Occipital lobe (tissue), 1 donor: ENCODE measurements at regions not wholly inside any gene's neighbourhood (a gene's known extent, or its start where the extent isn't known, plus 50 kb on each side); places are given as distances from the start of the nearest gene placed in this dataset.

Experiments
- DNase-seq: peaks from one replicate; lab custom pipeline; 2025; lab: John Stamatoyannopoulos, UW

DNA sequence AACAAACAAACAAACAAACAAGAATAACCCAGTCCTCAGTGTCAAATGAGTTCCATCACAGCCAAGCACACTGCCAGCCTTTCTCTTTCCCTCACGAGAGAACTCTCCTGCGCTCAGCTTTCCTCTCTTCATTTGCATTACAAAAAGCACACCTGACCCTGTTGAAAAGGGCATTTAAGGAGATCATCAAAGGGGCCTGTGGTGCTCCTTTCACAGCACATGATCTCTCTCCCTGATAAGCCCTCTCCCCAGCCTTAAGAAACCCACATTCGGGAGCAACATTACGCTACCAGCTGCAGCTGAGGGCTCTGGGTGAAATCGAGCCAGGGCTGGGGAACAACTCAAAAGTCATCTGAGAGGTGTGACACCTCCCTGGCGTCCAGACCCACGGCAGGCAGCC, 165.6 kb upstream of the TMCC3 start:
- DNase-seq, result no peak

DNA sequence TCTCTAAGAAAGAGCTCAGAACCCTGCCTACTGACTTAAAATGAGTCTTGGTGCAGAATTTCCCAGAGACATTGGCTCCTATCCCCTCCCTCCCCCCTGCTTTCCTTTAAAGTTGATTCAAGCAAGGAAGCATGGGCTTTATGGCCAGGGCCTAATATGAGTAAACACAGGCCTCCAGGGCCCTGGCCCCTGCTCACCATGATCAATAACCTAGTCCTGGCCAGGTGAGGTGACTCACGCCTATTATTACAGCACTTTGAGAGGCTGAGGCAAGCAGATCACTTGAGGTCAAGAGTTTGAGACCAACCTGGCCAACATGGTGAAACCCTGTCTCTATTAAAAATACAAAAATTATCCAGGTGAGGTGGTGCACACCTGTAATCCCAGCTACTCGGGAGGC, 165.1 kb upstream of the TMCC3 start:
- DNase-seq, result no peak

DNA sequence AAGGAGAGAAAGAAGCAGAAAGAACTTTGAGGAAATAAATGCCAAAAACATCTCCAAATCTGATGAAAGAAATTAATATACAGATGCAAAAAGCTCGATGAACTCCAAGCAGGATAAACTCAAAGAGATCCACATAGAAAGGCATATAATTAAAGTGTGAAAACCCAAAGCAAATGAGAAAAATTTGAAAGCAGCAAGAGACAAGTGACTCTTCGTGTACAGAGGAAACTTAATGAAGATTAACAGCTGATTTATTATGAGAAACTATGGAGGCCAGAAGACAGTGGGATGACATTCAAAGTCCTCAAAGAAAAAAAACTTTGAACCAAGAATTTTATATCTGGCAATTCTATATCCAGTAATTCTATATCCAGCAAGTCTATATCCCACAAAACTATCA, 163.0 kb upstream of the TMCC3 start:
- DNase-seq, result no peak

DNA sequence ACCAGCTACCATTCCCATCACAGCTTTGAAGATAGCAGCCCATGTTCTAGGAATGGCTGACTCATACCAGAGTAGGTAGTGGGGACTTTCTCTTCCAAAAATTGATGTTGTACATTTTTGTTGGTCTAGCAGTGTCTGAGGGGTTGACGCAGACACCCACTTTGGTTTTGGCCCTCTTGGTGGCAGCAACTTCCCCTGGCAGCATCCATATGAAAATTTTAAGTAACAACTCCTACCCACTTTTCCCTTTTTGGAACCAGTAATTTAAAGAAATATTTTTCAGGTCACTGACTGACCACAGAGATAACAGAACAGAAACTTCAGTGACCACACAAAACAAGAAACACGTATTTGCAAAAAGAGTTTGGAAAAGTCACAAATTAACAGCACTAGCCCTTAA, 162.0 kb upstream of the TMCC3 start:
- no peak for DNase-seq

DNA sequence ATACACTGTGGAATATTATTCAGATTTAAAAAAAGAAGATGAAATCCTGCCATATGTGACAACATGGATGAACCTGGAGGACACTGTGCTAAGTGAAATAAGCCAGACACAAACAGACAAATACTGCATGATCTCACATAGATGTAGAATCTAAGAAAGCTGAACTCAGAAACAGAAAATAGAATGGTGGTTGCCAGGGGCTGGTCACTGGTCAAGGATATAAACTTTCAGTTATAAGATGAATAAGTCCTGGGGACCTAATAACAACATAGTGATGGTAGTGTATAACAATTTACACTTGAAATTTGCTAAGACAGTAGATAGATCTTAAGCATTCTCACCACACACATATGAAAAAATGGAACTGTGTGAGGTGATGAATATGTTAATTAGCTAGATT, 161.3 kb upstream of the TMCC3 start:
- no peak for DNase-seq

DNA sequence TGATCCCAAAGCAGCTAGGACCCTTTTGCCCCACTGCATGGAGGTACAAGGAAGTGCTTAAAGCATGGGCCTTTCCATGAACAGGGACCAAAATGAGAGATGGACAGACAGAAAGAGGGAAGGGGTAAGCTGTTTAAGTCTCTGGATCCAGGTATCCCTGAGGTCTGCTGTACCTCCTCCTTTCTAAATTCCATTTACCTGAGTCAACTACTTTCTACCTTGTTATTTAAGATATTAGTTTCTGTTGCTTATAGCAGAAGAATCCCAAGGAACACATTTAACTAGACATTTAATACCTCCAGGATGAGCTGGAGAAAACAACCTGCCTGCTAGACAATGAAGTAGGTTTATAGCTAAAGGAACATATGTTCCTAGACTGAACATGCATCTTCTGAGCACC, 157.6 kb upstream of the TMCC3 start:
- no peak for DNase-seq

DNA sequence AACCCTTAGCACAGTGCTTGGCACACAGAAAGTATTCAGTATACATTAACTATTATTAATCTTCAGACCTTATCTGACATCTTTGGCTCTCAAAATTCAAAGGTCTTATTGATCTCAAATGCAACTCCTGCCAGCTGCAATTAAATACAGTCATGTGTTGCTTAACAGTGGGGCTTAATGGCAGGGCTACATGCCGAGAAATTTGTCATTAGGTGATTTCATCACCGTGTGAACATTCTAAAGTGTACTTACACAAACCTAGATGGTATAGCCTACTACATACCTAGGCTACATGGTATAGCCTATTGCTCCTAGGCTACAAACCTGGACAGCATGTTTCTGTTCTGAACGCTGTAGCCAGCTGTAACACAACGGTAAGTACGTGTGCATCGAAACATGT, 156.3 kb upstream of the TMCC3 start:
- no peak for DNase-seq

DNA sequence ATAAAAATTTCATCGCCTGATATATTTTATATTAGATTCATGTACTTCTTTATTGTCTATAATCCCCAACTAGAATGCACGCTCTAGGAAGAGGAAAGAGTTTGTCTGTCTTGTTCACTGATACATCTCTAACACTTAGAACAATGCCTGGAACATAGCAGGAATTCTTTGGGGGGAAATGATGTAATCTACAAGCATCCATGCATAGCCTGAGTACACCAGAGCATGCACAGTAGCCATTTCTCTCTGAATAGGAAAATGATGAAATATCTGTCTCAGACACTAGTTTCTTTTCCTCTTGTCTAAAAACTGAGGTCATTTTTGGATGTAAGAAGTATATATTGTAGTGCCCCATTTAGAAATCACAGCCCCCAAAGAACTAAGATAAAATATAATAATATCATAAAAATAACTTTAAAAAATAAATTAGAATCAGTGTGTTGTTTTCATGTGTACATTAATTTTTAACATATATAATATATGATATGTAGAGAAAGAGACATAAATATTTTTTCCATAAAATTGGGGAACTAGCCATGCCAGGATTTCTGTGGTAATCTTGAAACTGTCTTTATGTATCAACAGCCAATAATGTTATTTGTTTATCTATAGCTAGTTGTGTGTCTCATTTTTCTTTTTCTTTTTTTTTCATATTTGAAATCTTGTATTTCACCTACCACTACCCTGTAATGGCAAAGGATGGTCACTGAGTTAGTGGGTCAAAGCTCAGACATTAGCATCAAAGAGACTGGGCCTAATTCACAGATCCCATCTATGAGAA, 155.6 kb upstream of the TMCC3 start:
- DNase-seq, result no peak

DNA sequence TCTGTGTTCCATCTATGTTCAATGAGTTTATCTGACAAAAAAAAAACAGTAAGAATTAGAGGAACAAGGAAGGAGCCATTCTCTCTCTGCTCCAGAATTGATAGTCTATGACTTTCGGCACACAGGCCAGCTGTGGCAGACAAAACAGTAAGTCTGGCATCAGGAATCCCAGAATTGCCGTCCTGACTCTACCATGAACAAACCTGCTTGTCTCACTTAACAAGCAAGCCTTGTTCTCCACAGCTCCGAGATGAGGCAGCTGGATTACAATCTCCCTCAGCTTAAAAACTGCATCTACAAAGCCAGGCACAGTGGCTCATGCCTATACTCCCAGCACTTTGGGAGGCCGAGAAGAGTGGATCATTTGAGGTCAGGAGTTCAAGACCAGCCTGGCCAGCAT, 153.6 kb upstream of the TMCC3 start:
- no peak for DNase-seq

DNA sequence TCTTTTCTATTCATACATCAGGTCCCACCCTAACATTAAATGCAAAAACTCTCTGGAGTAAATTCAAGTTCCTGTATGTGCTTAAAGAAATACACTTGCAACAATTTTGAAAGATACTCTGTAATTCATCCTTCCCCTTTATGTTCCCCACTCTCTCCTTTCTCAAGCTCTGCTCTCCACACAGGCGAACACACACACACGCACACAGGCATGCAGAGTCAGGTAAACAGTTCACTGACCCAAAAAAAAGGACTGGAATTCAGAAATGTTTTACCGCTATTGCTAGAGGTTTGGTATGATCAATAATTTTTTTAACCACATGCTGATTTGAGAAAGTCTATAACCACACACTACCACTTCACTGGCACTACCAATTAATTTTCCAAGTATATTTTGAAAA, 152.4 kb upstream of the TMCC3 start:
- DNase-seq, result no peak

DNA sequence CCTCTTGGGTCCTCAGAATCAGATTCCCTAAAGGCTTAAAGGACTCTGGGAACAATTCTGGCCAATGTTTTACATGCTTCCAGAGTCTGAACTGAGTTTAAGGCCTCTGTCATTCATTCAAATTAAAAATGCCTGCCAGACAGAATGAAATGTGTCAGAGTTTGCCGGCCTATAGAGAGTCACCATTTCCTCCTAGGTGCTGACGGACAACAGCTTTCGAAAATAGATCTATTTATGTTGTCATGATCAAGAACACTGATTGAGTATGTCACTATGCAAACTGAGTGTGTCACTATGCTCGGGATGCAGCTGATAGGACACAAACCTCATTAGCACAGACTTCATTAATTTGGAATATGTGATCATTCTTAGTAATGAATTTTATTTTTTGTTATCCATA, 151.4 kb upstream of the TMCC3 start:
- no peak for DNase-seq

DNA sequence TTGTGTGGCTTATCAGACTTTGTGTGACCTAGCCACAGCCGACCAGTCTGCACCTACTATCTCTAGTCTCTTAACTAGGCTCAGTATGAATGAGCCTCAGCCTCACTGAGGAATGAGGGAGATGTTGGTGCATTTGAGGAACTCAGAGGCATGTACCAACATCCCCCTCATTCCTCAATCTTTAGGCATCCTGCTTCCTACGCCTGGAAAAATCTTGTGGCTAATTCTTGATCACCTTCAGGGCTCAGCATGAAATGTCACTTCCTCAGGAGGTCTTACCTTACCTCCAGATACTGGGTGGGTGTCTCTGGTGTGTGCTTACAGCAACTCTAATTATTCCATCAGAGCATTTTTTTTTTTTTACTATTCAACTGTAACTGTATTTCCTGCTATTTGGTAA, 148.8 kb upstream of the TMCC3 start:
- no peak for DNase-seq

DNA sequence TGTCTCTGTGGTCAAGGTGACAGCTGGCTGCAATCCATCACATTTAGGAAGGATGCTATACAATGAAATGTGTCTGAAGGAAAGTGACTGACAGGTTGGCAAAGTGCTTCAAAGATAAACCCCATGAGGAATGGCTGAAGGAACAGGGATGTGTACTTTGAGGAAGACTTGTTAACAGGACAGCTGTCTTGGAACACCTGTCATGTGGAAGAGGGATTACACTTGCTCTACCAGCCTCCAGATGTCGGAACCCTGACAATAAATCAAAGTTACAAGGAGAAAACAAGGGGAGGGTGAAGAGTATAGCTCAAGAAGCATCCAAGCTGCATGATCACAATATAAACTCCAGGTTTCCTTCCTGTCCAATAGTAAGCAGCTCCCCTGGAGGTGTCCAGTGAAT, 147.8 kb upstream of the TMCC3 start:
- DNase-seq, result no peak

DNA sequence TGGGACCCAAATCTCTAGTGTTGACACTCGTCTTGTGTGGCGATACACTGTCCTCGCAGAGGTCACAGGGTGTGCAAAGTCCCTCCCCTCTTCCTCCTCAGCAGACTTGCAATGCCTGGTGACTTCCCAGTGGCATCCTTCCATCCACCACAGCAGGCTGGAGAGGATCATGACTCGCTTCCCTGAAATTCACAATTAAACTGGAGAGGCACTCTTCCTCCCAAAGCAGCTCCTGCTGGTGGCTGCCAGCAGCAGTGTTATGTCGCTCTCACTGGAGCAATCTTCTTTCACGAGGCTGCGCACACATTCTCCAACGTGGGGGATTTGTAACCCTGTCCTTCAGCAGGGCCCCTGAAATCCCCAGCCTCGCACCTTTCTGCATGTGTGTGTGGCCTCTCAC, 145.2 kb upstream of the TMCC3 start:
- no peak for DNase-seq

DNA sequence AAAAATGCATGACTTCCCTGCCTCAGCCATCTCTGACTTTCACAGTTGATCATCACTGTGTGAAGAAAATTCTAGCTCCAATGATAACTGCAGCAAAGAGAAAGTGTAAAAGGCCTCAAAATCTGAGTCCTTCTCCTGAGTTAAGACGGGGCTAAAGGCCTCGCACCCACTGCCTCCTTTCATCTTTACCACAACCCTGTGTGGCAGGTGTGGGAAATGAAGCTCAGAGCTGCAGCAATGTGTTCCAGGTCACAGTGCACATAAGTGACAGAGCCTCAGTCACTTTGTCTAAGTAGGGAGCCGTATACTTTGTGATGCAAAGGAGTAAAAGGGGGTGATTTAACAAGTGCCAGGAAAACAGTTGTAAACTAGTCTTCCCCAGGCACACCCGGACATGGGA, 144.7 kb upstream of the TMCC3 start:
- DNase-seq, result no peak

DNA sequence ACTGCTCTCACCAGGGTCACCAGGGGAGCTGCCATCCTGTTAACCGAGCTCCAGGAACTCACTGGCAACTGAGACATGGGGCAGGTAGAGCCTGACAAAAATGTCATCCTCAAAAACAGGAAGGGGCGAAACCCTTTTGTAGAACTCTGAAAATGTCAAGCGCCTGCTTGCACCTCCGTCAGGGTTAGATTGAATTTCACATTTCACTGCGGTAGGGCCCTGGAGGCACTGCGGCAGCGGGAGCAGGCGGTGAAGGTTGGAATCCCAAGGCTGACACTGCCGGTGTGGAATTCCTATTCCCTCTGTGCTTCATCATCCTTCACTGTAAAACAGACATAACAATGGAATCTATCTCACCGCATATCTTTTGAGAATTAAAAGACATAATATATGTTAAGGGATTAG, 142.8 kb upstream of the TMCC3 start:
- DNase-seq, result no peak

DNA sequence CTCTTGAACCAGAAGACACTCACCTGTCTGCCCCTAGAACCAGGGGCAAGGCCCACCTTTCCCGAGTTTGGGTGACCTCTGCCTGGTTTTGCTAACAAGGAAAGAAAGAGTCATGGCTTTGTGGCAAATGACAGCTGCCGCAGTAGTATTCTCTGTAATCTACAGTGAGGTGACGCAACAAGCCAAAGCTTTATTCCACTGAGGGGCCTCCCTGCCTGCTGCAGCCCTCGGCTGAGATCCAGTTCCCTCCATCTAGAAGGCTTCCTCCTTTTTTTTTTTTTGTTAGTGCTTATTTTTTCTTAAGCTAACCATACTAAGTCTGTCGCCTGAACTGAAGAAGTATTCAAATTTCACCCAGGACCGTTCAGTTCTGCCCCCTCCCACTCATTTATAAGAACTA, 142.3 kb upstream of the TMCC3 start:
- no peak for DNase-seq

DNA sequence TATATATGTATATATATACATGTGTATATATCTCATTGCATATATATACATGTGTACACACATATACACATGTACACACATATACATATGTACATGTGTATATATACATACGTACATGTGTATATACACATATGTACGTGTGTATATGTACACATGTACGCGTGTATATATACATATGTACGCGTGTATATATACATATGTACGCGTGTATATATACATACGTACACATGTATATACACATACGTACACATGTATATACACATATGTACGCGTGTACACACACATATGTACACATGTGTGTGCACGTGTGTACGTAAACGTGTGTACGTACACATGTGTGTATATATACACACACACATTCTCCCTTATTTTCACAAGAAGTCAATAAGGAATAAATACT, 141.6 kb upstream of the TMCC3 start:
- no peak for DNase-seq

DNA sequence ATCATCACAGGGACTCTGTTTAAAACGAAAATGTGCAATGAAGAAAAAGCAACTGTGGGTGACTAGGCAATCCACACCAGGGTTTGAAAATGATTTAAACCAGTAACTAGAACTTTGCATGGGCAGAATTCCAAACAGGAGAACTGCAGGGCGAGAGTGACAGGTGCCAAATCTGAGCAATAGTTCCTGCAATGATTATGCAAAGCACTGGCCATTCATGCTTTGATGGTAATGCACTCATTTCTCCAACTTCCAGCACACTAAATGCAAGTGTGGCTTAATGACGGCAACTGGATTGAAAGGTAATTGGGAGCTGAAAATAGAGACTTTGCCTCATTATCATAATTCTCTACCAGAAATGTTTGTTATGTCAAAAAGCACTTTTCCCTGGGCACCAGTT, 140.5 kb upstream of the TMCC3 start:
- DNase-seq, result no peak

DNA sequence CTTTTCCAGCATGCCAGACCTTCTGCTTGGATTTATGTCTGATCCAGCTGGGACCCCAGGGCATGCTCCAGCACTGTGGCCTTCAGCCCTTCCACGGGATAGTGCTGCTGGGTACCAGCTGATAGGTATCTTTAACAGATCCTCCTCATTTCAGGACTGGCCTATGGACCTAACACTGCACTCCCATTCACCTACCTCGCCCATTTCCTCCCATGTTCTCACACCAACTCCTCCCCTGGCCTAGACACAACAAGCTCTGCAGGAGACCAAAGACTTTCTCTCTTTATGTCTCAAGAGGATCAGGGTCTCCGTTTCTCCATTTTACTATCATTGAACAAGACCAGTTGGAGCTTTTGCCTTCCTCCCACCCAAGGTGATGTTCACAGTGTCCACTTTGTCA, 140.0 kb upstream of the TMCC3 start:
- no peak for DNase-seq

DNA sequence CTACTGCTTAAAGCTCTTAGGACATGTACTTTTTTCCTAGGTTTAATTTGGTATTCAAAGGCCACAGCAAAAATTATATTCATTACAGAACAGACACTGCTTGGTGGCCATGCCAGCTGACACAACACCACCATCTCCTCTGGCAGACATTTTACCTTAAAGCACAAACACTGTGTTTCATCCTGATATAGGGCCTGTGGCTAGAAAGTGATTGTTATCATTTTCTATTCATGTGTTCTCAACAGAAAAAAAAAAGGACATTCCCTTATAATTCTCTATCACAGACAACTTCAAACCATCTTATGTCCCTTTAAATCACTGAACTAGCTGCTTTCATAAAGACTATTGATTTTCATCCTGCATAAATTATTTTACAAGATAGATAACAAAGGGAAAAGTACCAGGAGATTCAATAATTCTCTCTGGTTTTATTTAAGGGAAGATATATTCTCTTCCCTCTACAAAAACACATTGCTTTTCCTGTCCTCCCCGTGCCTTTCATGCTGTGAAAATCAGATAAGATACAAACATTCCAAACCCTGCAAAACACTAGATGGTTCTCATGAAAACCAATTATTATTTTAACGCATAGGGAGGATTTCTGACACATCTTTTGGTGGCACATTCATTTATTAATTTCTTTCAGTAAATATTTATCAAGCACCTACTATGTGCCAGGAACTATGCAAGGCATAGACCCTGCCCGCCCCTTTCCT, 139.3 kb upstream of the TMCC3 start:
- DNase-seq, result no peak

DNA sequence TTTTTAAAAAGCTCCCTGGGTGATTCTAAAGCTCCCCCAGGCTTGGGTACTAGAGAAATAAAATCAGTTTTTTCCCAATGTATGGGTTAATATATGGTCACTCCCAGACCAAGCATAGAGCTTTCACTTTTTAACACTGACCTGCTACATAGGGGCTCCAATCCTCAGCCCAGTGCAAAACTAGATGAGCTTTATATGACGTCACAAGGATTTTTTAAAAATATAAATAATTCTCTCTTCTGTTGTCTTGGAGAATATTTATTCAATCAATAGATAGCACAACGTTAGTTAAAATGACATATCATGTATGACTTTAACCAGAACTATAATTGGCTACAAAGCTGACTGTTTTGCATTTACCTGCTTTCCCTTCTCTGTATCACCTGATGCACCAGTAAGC, 137.9 kb upstream of the TMCC3 start:
- DNase-seq, result no peak

DNA sequence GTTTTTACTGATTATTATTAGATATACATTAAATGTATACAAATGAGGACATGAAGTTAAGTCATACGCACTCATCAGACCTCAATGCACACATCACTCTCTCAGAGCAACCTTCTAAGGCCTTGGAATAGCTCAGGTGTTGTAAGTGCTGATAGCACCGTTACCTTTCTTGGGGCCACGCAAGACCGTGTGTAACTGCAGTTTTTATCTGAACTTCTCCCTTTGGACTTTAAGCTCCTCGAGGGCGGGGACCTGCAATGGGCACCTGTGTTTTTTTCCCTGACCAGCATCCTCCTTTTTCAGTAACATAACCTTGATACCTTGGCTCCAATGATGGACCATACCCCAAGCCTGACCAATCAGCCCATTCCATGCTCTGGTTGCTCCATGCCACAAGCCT, 136.5 kb upstream of the TMCC3 start:
- DNase-seq, result no peak

DNA sequence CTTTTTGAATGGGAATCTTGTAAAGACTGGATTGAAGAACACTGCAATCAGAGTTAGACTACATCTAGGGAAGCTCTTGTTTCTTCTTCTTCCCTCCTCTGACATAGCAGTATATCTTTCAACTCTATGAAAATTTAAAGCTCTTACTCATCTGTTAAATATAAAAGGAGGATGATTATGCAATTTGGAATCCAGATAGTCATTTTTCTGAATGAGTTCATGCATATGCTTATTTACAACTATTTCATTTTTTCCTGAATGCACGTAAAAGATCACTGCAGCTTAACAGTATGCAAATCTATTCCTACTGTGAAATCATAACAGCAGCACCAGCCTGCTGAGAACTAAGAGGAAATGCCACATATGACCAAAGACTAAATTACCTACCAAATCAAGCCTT, 133.5 kb upstream of the TMCC3 start:
- DNase-seq, result no peak
